NT2/D1 (cell line): ENCODE measurements at regions not wholly inside any gene's neighbourhood (a gene's known extent, or its start where the extent isn't known, plus 50 kb on each side); places are given as distances from the start of the nearest gene placed in this dataset.

Experiments used
- SUZ12 ChIP-seq: IDR thresholded peaks from 2 replicates; pipeline ENCODE4 v1.6.1; 2011; ENCODE audit not compliant: insufficient read length, insufficient read depth; ENCODE audit errors: extremely low read depth
- YY1 ChIP-seq: IDR thresholded peaks from 2 replicates; pipeline ENCODE4 v1.6.1; 2011; ENCODE audit not compliant: insufficient read length, insufficient read depth
- ZNF274 ChIP-seq: IDR thresholded peaks from 2 replicates; pipeline ENCODE4 v1.6.1; 2011; ENCODE audit warnings: mild to moderate bottlenecking, low read depth, low read length

DNA sequence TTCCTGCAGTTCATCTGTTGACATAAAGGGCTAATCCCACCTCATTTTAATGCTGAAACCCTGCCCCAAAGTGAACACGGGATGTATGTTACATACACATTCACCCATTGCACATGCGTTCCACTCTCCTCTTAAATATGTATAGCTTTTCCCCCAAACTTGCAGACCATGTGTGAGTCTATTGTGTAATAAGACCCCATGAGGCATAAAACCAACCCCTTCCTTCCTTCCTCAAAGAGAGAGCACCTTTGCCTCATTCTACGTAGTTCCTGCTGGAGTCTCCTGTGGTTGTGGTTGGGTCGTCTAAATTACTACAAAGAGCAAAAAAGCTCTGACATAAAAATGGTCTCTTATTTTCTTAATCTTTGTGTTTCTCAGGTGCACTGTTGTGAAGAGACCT, 345.7 kb upstream of the KLF6 start:
- no peak for TF ChIP-seq SUZ12
- no peak for TF ChIP-seq ZNF274
- TF ChIP-seq YY1 = no peak
